Left renal cortex interstitium (tissue), 4 donors: ENCODE measurements at regions not wholly inside any gene's neighbourhood (a gene's known extent, or its start where the extent isn't known, plus 50 kb on each side); places are given as distances from the start of the nearest gene placed in this dataset.

ENCODE experiments used
- DNase-seq, 4 donors: peaks; one replicate each; pipeline ENCODE4 v3.0.0-alpha.2; 2013; ENCODE audit warnings: low read depth in 4 of 4, low spot score in 2 of 4, missing footprints in 1 of 4

DNA sequence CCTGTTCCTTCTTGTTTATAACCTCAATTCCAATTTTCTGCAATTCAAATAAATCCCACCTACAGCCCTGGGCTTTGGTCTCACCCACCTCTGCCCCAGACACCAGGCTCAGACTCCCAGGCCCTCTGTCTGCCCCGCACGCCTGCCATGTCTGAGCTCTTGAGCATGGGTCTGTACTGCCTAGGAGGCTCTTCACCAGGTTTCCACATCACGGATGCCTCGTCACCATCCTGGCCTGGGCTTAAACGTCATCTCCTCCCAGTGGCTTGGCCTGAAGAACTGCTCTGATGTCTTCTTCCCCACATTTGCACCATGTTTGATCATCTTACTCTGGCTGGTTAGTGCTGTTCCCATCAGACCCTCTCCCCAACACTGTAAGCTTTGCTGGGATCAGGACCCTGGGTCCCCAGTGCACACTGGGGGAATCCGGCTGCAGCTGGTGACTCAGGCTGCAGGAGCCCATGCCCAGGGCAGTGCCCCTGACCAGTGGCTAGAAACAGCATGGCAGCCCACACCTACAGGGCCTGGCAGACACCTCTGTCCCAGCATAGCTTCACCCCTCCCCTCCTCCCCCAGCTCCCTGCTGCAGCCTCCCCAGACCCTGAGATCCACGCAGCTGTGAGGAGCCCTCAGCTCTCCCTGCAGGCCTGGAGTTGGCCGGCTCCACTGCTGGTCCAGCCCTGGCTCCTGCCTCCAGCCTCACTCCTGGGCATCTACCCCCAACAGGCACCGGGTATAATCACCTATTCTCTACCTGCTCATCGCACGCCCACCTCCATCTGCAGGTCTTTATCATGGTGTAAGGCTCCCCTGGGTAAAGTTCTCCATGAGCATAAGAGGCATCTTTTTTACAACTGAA is 162.8 kb upstream of the NSMCE3 start:
- DNase-seq: no peak

DNA sequence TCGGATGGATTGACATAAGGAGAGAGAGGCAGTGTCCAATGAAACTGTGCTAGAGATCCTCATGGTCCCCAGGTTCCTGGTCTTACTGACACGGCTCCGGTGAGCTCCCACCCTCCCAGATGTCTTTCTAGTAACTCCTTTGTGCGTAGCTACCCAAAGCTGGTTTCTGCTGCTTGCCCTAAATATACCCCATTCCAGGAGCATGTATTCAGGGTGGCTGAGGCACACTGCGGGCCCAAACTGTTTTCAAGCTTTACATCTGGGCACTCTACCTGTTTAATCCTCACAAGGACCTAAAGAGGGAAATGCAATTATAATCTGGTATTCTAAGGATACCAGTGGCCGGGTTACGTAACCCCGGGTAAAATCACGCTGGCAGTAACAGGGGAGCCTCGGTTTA is 161.2 kb upstream of the NSMCE3 start:
- no peak for DNase-seq

- no peak for DNase-seq
These were observed 160.5 kb upstream of the NSMCE3 start for GRCh38 chr15:29430124-29430523.

DNA sequence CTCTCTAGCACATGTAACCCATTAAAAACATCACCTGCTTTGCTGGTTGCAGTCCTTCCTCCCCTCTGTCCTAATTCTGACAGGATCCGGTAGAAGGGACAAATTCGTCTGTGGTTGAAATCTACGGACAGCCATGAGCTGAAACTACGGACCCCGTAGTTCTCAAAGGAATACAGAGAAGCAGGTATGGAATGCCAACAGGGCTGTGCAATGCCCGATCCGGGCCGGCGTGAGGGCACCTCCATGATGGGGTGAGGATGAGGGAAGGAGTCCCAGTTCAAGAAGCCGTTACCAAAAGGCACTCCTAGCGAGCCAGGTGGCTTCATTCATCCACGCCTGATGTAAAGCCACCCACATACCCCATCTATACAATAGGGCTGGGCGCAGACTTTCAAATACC is 160.0 kb upstream of the NSMCE3 start:
- no peak for DNase-seq

- DNase-seq: no peak
These were observed 159.4 kb upstream of the NSMCE3 start for GRCh38 chr15:29428925-29429573.

DNA sequence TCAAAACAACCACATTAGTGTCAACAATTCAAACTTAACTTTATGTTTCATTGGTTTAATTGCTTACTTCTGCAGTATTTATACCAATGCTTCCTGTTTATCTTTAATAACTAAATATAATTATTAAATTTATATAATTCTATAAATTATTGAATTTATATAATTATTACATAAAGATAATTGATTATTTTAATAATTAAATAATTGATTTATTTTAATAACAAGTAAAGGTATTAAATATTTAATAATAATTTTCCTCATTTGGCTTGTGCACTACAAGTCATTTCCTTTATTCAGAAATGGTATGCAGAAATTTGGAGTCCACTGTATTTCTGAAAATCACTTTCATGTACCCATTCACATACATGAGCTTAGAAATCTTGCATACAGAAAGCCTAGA is 156.2 kb upstream of the NSMCE3 start:
- no peak for DNase-seq

- no peak for DNase-seq
These were observed 154.5 kb upstream of the NSMCE3 start for GRCh38 chr15:29424118-29424517.

GRCh38 chr15:29422606-29423005 is 153.0 kb upstream of the NSMCE3 start:
- no peak for DNase-seq

- DNase-seq: no peak
These were observed 150.6 kb upstream of the NSMCE3 start for GRCh38 chr15:29420188-29420587.

- DNase-seq: no peak
These were observed 149.3 kb upstream of the NSMCE3 start for GRCh38 chr15:29418931-29419330.

DNA sequence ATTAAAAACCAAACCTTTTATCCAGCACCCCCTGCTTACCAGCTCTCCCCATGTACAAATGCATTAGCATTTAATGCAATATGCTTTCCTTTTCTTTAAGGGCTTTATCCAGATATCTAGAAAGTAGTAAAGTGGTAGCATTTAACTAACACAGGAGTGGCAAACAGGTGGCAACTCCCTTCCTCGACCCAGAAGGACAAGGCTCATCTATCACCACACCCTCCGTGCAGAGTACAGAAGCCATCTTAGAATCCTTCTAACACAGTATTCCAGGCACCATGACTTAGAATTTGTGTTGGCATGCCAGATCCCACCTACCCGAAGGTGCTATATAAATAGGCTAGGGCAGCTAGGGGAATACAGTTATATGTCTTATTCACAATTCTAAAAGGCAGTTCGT is 148.6 kb upstream of the NSMCE3 start:
- no peak for DNase-seq

- DNase-seq: no peak
These were observed 141.7 kb upstream of the NSMCE3 start for GRCh38 chr15:29411299-29411698.

DNA sequence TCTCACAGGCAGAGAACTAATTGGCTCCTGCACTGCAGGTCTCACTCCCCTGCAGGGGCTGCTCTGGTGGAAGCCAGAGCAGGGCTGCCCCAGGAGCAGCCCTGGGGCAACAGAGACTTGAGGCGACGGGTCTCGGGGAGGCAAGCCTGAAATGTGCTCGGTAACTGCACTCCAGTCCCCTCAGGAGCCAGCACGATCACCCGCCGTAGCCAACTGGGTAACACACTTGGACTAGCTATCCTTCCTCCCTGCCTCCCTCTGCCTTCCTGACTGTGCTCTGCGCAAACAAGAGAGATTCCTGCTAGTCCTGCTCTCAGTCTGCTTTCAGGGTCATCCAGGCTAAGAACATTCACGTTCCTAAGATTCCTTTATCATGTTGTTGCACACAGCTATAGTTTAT is 140.7 kb upstream of the NSMCE3 start:
- DNase-seq: no peak

GRCh38 chr15:29409890-29410289 is 140.3 kb upstream of the NSMCE3 start:
- no peak for DNase-seq

- DNase-seq: no peak
These were observed 135.9 kb upstream of the NSMCE3 start for GRCh38 chr15:29405564-29405963.

- no peak for DNase-seq
These were observed 134.2 kb upstream of the NSMCE3 start for GRCh38 chr15:29403772-29404171.

DNA sequence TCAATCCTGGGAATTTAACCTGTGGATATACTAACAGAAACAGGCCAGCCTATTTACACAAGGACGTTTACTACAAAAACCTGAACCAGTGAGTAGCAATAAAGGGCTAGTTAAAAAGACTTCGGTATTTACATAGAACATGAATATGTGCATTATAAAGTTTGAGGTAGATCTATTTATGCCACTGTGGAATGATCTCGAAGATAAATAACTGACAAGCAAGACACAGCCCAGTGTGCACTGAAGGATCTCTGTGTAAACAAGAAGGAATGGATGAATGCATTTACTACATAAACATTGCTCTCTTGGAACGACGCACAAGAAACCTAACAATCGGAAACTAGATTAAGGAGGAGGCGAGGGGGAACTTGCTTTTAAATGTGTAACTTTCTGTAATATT is 132.0 kb upstream of the NSMCE3 start:
- no peak for DNase-seq

DNA sequence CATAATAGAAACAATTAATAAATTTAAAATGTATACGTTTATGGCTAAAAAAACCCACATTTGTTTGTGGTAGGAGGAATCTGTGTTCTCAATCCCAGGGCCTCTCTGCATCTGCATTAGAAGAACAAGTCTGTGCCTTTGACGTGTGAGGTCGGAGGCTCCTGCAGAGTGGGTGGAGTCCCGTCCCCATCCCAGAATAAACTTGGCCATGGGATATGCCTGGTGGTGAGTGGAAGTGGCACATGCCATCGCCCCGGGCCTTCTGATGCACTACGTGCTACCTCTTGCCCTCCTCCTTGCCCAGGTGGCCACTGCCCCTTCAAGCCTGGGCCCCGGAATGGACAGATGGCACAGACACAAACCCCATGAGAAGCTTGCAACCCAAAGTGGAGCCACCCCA is 131.1 kb upstream of the NSMCE3 start:
- DNase-seq: no peak

- DNase-seq: no peak
These were observed 129.3 kb upstream of the NSMCE3 start for GRCh38 chr15:29398907-29399306.

- no peak for DNase-seq
These were observed 126.7 kb upstream of the NSMCE3 start for GRCh38 chr15:29396176-29396811.

- DNase-seq: no peak
These were observed 123.8 kb upstream of the NSMCE3 start for GRCh38 chr15:29393443-29393842.

- DNase-seq: no peak
These were observed 122.7 kb upstream of the NSMCE3 start for GRCh38 chr15:29392358-29392757.
